ENCODE measurements at regions not wholly inside any gene's neighbourhood (a gene's known extent, or its start where the extent isn't known, plus 50 kb on each side); places are given as distances from the start of the nearest gene placed in this dataset.

DNA sequence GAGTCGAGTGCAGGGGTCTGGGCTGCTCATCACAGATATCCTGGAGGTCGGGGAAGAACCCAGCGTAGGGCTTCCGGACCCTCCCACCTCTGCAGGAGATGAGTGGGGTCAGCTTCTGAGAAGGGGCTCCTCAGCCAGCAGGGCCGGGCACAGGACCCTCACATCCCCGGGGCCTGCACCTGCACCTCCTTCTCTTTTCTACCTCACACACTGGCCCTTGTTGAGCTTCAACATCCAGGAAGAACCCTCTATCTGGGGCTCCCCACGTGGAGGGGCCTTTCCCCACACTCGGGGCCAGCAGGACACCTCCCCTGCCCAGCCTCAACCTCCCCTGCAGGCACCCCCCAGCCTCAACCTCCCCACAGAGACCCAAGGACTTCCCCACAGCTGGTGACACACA, 299.4 kb downstream of the CTTN start:
- no peaks in the 10 kb centered on the region for H3K9me2 ChIP-seq
- CTCF ChIA-PET: no interaction called here
- no peak overlapping the region for H2AFZ ChIP-seq (ENCODE audit: low read depth)
- H3K79me2 ChIP-seq (ENCODE audit: insufficient read depth): no peaks in the 10 kb centered on the region
- POLR2A ChIA-PET: no interaction called here
- no peak overlapping the region for H3K27ac ChIP-seq (ENCODE audit: low read depth in 2 of 2, low read length in 1 of 2)
- no peaks in the 10 kb centered on the region for H3K27me3 ChIP-seq (ENCODE audit: insufficient read depth)
- 18% methylated on average over 3 of the region's 8 CpGs for WGBS (ENCODE audit: low lambda C conversion rate)
- H3K9me3 ChIP-seq: no peaks in the 10 kb centered on the region
- peaks cover 0 to 8% of the 10 kb centered on the region in 2 experiments; a peak in 1 of 4 replicates for H3K4me1 ChIP-seq (ENCODE audit: control insufficient read depth in 1 of 2, insufficient read depth in 2 of 2, low read depth in 1 of 2, low read length in 1 of 2)
- H3K9ac ChIP-seq: no peak overlapping the region
- H3K36me3 ChIP-seq (replicated peaks in 1 of 2; ENCODE audit: control insufficient read depth in 1 of 2, insufficient read depth in 2 of 2, low read length in 1 of 2): no peaks in the 10 kb centered on the region
- H3F3A ChIP-seq (replicated peaks; ENCODE audit: insufficient read depth): no peaks in the 10 kb centered on the region
- TF ChIP-seq, protein P1, sequence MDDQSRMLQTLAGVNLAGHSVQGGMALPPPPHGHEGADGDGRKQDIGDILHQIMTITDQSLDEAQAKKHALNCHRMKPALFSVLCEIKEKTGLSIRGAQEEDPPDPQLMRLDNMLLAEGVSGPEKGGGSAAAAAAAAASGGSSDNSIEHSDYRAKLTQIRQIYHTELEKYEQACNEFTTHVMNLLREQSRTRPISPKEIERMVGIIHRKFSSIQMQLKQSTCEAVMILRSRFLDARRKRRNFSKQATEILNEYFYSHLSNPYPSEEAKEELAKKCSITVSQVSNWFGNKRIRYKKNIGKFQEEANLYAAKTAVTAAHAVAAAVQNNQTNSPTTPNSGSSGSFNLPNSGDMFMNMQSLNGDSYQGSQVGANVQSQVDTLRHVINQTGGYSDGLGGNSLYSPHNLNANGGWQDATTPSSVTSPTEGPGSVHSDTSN (IDR thresholded peaks at IDR 0.05): no peak
- TF ChIP-seq SMC3 (IDR thresholded peaks at IDR 0.05; ENCODE audit: low read depth, low read length): no peak
- TF ChIP-seq, protein P2, sequence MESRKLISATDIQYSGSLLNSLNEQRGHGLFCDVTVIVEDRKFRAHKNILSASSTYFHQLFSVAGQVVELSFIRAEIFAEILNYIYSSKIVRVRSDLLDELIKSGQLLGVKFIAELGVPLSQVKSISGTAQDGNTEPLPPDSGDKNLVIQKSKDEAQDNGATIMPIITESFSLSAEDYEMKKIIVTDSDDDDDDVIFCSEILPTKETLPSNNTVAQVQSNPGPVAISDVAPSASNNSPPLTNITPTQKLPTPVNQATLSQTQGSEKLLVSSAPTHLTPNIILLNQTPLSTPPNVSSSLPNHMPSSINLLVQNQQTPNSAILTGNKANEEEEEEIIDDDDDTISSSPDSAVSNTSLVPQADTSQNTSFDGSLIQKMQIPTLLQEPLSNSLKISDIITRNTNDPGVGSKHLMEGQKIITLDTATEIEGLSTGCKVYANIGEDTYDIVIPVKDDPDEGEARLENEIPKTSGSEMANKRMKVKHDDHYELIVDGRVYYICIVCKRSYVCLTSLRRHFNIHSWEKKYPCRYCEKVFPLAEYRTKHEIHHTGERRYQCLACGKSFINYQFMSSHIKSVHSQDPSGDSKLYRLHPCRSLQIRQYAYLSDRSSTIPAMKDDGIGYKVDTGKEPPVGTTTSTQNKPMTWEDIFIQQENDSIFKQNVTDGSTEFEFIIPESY (IDR thresholded peaks at IDR 0.05; ENCODE audit: borderline replicate concordance, low read depth): no peak
- TF ChIP-seq, protein P3, sequence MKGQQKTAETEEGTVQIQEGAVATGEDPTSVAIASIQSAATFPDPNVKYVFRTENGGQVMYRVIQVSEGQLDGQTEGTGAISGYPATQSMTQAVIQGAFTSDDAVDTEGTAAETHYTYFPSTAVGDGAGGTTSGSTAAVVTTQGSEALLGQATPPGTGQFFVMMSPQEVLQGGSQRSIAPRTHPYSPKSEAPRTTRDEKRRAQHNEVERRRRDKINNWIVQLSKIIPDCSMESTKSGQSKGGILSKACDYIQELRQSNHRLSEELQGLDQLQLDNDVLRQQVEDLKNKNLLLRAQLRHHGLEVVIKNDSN (IDR thresholded peaks at IDR 0.05; ENCODE audit: borderline replicate concordance, low read depth): no peak
- TF ChIP-seq CHD2 (IDR thresholded peaks at IDR 0.05; ENCODE audit: low read length, partially characterized antibody): no peak
- no peak for TF ChIP-seq POLR2AphosphoS5 (IDR thresholded peaks at IDR 0.05; ENCODE audit: low read depth, low read length)
- no peak for TF ChIP-seq FOSL2 (IDR thresholded peaks at IDR 0.05; ENCODE audit: borderline replicate concordance, low read depth)
- no peak for DNase-seq
- H3K4me2 ChIP-seq: no peak overlapping the region
- H4K20me1 ChIP-seq (ENCODE audit: insufficient read depth): no peaks in the 10 kb centered on the region
- H3K4me3 ChIP-seq (ENCODE audit: low read depth in 2 of 2, low read length in 1 of 2): no peak overlapping the region

DNA sequence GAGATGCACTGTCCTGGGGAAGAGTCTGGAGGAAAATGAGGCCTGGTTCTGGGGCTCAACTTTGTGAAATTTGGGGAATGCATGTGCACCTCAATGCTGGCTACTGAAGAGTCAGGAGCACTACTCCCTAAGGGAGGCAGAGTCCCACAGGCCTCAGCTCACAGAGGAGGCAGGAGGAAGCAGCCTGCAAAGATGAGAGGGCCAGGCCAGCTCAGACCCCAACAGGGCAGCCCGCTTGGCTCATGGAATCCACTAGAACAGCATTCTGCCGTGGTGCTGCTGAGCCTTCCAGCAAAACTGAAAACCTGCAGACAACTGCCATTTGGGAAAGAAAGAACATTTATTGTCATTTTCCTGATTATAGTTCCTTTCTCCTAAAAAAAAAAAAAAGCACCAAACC, 300.5 kb downstream of the CTTN start:
- TF ChIP-seq, protein P1 (IDR thresholded peaks at IDR 0.05): no peak
- TF ChIP-seq FOSL2 (IDR thresholded peaks at IDR 0.05; ENCODE audit: borderline replicate concordance, low read depth) (no peak), EZH2phosphoT487 (IDR thresholded peaks at IDR 0.05; ENCODE audit: borderline replicate concordance, low read depth) (no peak), TAF1 (IDR thresholded peaks at IDR 0.05; ENCODE audit: borderline replicate concordance, low read depth, low read length) (no peak), RCOR1 (IDR thresholded peaks at IDR 0.05; ENCODE audit: low read length) (no peak), JUND (IDR thresholded peaks at IDR 0.05) (no peak), ELF1 (IDR thresholded peaks at IDR 0.05) (no peak), NFIC (IDR thresholded peaks at IDR 0.05; ENCODE audit: borderline replicate concordance) (no peak), TCF12 (IDR thresholded peaks at IDR 0.05) (no peak)
- TF ChIP-seq, protein P4, sequence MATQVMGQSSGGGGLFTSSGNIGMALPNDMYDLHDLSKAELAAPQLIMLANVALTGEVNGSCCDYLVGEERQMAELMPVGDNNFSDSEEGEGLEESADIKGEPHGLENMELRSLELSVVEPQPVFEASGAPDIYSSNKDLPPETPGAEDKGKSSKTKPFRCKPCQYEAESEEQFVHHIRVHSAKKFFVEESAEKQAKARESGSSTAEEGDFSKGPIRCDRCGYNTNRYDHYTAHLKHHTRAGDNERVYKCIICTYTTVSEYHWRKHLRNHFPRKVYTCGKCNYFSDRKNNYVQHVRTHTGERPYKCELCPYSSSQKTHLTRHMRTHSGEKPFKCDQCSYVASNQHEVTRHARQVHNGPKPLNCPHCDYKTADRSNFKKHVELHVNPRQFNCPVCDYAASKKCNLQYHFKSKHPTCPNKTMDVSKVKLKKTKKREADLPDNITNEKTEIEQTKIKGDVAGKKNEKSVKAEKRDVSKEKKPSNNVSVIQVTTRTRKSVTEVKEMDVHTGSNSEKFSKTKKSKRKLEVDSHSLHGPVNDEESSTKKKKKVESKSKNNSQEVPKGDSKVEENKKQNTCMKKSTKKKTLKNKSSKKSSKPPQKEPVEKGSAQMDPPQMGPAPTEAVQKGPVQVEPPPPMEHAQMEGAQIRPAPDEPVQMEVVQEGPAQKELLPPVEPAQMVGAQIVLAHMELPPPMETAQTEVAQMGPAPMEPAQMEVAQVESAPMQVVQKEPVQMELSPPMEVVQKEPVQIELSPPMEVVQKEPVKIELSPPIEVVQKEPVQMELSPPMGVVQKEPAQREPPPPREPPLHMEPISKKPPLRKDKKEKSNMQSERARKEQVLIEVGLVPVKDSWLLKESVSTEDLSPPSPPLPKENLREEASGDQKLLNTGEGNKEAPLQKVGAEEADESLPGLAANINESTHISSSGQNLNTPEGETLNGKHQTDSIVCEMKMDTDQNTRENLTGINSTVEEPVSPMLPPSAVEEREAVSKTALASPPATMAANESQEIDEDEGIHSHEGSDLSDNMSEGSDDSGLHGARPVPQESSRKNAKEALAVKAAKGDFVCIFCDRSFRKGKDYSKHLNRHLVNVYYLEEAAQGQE (IDR thresholded peaks at IDR 0.05; ENCODE audit: low read depth, low read length): no peak
- TF ChIP-seq, protein P5, sequence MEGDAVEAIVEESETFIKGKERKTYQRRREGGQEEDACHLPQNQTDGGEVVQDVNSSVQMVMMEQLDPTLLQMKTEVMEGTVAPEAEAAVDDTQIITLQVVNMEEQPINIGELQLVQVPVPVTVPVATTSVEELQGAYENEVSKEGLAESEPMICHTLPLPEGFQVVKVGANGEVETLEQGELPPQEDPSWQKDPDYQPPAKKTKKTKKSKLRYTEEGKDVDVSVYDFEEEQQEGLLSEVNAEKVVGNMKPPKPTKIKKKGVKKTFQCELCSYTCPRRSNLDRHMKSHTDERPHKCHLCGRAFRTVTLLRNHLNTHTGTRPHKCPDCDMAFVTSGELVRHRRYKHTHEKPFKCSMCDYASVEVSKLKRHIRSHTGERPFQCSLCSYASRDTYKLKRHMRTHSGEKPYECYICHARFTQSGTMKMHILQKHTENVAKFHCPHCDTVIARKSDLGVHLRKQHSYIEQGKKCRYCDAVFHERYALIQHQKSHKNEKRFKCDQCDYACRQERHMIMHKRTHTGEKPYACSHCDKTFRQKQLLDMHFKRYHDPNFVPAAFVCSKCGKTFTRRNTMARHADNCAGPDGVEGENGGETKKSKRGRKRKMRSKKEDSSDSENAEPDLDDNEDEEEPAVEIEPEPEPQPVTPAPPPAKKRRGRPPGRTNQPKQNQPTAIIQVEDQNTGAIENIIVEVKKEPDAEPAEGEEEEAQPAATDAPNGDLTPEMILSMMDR (IDR thresholded peaks at IDR 0.05): no peak
- Histone ChIP-seq H3K27me3 (ENCODE audit: insufficient read depth) (no peaks in the 10 kb centered on the region), H2AFZ (ENCODE audit: low read depth) (no peak overlapping the region), H3K9me3 (no peaks in the 10 kb centered on the region), H3F3A (replicated peaks; ENCODE audit: insufficient read depth) (no peaks in the 10 kb centered on the region), H3K4me1 (ENCODE audit: control insufficient read depth in 1 of 2, insufficient read depth in 2 of 2, low read depth in 1 of 2, low read length in 1 of 2) (peaks cover 0 to 8% of the 10 kb centered on the region in 2 experiments; a peak in 1 of 4 replicates), H3K79me2 (ENCODE audit: insufficient read depth) (no peaks in the 10 kb centered on the region), H3K4me2 (no peak overlapping the region), H3K4me3 (ENCODE audit: low read depth in 2 of 2, low read length in 1 of 2) (no peak overlapping the region), H4K20me1 (ENCODE audit: insufficient read depth) (no peaks in the 10 kb centered on the region), H3K9ac (no peak overlapping the region), H3K27ac (ENCODE audit: low read depth in 2 of 2, low read length in 1 of 2) (no peak overlapping the region), H3K9me2 (no peaks in the 10 kb centered on the region), H3K36me3 (replicated peaks in 1 of 2; ENCODE audit: control insufficient read depth in 1 of 2, insufficient read depth in 2 of 2, low read length in 1 of 2) (no peaks in the 10 kb centered on the region)
- DNase-seq: no peak
- WGBS (ENCODE audit: low lambda C conversion rate): 26% methylated on average over 2 of the region's 2 CpGs
- ChIA-PET CTCF (no interaction called here), POLR2A (no interaction called here)

Data from SK-N-SH (cell line).